Neuron (in vitro differentiated cells): ENCODE measurements at regions not wholly inside any gene's neighbourhood (a gene's known extent, or its start where the extent isn't known, plus 50 kb on each side); places are given as distances from the start of the nearest gene placed in this dataset.
"Not testable (repeated sequence)": the region's sequence is repeated elsewhere in the genome, so short reads cannot be mapped to it uniquely, and the experiment has no call there.

Source experiments
- H2AFZ ChIP-seq: one replicate; pipeline ENCODE4 v1.6.1; 2013; ENCODE audit warnings: low read depth, mild to moderate bottlenecking, inconsistent platforms, low read length, moderate library complexity
- H3K27me3 ChIP-seq: one replicate; pipeline ENCODE4 v1.6.1; 2013; ENCODE audit warnings: low read length; ENCODE audit not compliant: insufficient read depth
- H3K36me3 ChIP-seq: one replicate; pipeline ENCODE4 v1.6.1; 2013; ENCODE audit warnings: low read length; ENCODE audit not compliant: insufficient read depth
- H3K4me1 ChIP-seq: one replicate; pipeline ENCODE4 v1.6.1; 2013; ENCODE audit warnings: low read length; ENCODE audit not compliant: insufficient read depth
- H3K4me3 ChIP-seq: 2 replicates; pipeline ENCODE4 v1.5.1; 2013; ENCODE audit warnings: mild to moderate bottlenecking, low read length, moderate library complexity
- H3K9me3 ChIP-seq: one replicate; pipeline ENCODE4 v1.6.1; 2013; ENCODE audit warnings: low read length

DNA sequence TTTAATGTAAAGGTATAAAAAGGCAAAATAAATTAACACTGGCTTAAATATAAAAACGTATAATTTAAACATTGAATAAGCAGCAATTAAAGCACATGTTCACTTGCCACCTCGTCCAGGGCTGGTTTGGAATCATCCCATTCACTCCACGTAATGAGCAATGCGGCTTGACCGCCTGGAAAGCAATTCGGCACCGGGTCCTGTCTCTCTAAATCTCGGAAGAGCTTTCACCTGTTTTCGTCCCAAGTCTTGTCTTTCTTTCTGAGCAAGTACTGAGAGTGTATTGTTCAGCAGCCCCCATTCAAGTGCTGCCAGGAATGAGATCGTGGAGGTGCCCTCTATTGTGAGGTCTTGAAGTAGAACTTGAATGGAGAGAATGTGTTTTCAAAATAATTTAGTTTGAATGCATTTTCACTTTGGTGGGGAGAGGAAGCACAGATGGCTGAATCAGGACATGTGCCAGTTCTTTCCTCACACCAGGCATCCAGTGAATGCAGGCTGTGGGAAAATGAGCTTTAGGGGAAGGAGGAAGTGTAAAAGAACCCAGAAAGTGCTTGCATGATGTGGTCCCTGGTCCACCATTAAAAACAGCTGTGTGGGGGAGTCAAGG lies 515.2 kb downstream of the REEP3 start:
- Histone ChIP-seq H3K4me1 (peaks cover 3% of the 10 kb centered on the region), H3K9me3 (no peaks in the 10 kb centered on the region), H3K27me3 (no peaks in the 10 kb centered on the region), H3K36me3 (no peaks in the 10 kb centered on the region), H2AFZ (no peak overlapping the region), H3K4me3 (no peak overlapping the region)

DNA sequence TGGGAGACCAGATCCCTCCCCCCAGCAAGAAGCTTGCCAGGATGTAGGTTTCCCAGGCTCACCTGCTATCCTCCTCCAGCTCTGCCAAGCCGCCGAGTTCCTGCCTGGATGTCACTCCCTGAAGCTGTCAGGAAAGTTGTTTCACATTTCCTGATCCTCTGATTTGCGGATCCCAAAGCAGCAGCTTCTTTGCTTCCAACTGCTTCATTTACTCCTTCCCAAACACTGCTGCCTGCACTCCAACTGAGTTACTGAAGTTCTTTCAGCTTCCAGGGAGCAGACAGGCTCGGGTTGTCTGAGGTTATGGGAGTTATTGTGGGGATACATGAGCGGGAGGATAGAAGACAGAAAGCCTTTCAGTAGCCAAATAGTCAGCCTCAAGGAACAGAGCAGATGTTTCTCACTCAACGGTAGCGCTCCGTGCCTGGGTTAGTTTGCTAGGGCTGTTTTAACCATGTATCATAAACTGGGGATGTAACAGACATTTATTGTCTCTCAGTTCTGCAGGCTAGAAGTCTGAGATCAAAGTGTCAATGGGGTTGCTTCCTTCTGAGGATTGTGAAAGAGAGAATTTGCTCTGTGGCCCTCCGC lies 516.0 kb downstream of the REEP3 start:
- Histone ChIP-seq H3K4me1 (peaks cover 3% of the 10 kb centered on the region), H2AFZ (no peak overlapping the region), H3K27me3 (no peaks in the 10 kb centered on the region), H3K4me3 (no peak overlapping the region), H3K36me3 (no peaks in the 10 kb centered on the region), H3K9me3 (no peaks in the 10 kb centered on the region)

DNA sequence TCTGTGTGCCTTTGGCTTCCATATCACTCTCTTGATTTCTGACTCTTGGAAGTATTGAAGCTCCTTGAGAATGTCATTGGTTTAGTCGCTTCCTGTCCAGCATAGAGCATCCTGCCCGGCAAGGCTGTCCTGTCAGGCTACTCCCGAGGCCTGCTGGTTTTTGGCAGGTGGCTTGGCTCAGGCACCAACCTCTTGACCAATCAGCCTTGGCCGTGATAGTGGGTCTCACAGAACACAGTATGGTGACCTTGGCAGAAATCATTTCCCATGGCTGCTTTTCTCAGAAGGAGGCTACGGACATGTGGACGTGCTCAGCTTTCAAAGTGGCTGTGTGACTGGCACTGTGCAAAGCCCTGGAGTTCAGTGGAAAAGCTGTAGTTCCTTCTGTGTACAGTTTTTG lies 516.9 kb downstream of the REEP3 start:
- Histone ChIP-seq H3K4me3 (no peak overlapping the region), H3K4me1 (peaks cover 3% of the 10 kb centered on the region), H3K27me3 (no peaks in the 10 kb centered on the region), H2AFZ (no peak overlapping the region), H3K9me3 (no peaks in the 10 kb centered on the region), H3K36me3 (no peaks in the 10 kb centered on the region)

DNA sequence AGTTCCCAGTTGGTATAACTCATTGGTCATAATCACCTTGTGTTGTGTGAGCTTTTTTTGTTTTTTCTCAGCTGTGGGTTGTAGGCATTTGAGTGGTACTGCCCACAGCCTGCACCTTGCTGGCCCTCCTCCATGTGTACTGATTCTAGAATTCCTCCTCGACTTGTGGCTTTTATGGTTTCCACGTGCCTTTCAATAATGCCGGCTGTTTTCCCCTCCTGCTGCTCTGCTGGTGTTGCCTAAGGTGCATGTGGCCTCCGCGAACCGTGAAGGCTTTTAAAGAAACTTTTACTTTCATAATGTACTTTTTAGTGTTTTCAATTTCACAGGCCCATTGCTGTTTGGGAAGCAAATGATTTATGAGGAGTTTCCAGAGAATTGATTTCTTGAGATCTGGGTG lies 518.0 kb downstream of the REEP3 start:
- H3K27me3 ChIP-seq: no peaks in the 10 kb centered on the region
- no peak overlapping the region for H2AFZ ChIP-seq
- H3K9me3 ChIP-seq: no peaks in the 10 kb centered on the region
- H3K4me1 ChIP-seq: peaks cover 3% of the 10 kb centered on the region
- no peaks in the 10 kb centered on the region for H3K36me3 ChIP-seq
- no peak overlapping the region for H3K4me3 ChIP-seq

DNA sequence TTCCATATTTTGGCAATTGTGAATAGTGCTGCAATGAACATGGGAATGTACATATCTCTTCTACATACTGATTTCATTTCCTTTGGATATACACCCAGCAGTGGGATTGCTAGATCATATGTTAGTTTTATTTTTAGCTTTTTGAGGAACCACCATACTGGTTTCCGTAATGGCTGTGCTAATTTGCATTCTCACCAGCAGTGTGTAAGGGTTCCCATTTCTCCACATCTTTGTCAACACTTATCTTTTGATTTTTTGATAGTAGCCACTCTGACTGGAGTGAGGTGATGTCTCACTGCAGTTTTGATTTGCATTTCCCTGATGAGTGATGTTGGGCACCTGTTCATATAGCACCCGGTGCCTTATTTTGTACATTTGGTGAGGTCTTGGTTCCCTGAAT lies 519.6 kb downstream of the REEP3 start:
- Histone ChIP-seq H3K27me3 (no peaks in the 10 kb centered on the region), H3K4me3 (no peak overlapping the region), H3K36me3 (no peaks in the 10 kb centered on the region), H2AFZ (no peak overlapping the region), H3K9me3 (no peaks in the 10 kb centered on the region), H3K4me1 (peaks cover 3% of the 10 kb centered on the region)

DNA sequence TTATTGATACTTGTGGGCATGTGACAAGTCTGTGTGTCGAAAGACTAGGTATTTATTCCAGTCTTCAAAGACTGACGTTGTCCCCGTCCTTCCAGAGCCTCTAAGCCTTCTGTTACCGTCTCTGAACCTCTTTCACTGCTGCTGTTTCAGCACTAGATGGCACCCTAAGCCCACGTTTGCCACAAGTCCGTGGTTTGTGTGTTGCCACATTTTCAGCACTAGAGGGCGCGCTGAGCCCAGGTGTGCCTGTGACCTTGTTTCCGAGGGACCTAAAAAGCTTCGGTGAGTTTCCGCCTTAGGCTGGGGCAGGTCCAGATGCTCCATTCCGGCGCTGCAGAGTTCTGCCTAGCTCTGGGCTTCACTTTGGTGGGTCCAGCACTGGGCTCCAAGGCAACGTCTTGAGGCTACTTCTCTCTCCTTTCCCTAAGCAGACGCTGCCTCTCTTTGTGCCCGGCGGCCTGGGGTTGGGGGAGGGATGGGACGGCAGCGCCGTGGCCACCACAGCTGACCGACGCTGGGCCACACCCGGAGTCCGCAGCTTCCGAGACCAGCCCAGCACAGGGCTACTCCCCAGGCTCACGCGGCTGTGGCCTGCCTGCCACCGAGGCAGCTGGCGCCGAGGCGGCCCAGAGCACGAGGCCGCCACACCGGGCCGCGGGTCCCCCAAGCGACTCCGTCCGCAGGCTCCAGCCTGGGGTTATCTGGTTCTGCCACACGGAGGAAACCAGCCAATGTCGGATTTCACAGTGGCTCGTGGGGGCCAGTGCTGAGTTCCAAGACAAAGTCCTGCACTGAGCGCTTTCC lies 520.2 kb downstream of the REEP3 start:
- no peaks in the 10 kb centered on the region for H3K27me3 ChIP-seq

DNA sequence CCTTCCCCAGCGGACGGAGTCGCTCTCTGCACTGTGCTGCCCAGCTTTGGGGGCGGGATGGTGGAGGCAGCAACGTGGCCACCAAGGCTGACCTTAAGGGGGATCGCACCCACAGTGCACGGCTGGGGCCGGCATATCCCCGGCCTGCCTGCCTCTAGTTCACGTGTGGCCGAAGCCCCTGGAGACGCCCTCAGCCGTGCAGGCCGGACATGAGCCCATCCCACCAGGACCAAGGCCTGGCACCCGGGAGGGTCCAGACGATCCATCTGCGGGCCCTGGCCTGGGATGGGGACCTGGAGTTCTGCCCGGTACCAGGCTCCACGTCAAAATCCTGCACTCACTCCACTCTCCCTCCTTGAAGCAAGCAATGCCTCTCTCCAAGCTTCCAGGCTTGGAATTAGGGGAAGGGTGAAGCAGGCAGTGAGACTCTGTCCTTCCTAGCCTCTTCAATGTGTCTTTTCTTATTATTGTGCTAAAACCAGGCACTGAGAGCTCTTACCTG lies 520.8 kb downstream of the REEP3 start:
- no peaks in the 10 kb centered on the region for H3K9me3 ChIP-seq
- H3K4me3 ChIP-seq: no peak overlapping the region
- no peaks in the 10 kb centered on the region for H3K4me1 ChIP-seq
- no peaks in the 10 kb centered on the region for H3K27me3 ChIP-seq
- H2AFZ ChIP-seq: no peak overlapping the region
- H3K36me3 ChIP-seq: no peaks in the 10 kb centered on the region

More for the DNA sequence above, 520.2 kb downstream of the REEP3 start:
- no peak overlapping the region for H2AFZ ChIP-seq
- H3K4me3 ChIP-seq: no peak overlapping the region
- H3K4me1 ChIP-seq: peaks cover 3% of the 10 kb centered on the region
- no peaks in the 10 kb centered on the region for H3K9me3 ChIP-seq
- no peaks in the 10 kb centered on the region for H3K36me3 ChIP-seq

DNA sequence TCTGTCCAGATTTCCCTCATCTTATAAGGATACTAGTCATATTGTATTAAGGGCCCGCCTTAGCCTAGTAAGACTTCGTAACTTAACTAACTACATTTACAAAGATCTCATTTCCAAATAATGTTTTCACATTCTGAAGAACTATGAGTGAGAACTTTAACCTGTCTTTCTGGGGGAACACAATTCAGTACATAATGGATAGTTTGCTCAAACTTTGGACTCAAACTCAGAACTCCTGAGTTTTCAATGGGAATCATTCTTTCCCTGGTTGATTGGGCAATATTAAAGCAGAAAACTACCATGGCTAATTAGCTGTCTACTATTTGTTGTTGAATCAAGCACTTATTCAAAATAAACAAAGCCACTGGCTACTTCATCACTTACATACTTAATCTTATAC lies 522.9 kb downstream of the REEP3 start:
- Histone ChIP-seq H3K4me1 (no peaks in the 10 kb centered on the region), H3K9me3 (no peaks in the 10 kb centered on the region), H3K36me3 (no peaks in the 10 kb centered on the region), H3K4me3 (no peak overlapping the region), H3K27me3 (no peaks in the 10 kb centered on the region), H2AFZ (no peak overlapping the region)

DNA sequence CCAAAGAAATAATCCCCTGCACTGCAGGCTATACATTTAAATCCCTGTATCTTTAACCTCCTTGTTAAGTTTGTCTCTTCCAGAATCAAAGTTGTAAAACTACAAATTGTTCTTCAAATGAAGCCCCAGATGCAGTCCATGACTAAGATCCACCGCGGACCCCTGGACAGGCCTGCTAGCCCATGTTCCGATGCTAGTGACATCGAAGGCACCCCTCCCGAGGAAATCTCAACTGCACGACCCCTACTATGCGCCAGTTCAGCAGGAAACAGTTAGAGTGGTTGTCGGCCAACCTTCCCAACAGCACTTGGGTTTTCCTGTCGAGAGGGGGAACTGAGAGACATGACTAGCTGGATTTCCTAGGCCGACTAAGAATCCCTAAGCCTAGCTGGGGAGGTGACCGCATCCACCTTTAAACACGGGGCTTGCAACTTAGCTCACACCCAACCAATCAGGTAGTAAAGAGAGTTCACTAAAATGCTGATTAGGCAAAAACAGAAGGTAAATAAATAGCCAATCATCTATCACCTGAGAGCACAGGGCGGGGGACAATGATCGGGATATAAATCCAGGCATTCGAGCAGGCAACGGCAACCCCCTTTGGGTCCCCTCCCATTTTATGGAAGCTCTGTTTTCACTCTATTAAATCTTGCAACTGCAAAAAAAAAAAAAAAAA lies 523.9 kb downstream of the REEP3 start:
- H3K9me3 ChIP-seq, H2AFZ ChIP-seq, H3K4me1 ChIP-seq, H3K4me3 ChIP-seq, H3K27me3 ChIP-seq, H3K36me3 ChIP-seq: not testable (repeated sequence)

DNA sequence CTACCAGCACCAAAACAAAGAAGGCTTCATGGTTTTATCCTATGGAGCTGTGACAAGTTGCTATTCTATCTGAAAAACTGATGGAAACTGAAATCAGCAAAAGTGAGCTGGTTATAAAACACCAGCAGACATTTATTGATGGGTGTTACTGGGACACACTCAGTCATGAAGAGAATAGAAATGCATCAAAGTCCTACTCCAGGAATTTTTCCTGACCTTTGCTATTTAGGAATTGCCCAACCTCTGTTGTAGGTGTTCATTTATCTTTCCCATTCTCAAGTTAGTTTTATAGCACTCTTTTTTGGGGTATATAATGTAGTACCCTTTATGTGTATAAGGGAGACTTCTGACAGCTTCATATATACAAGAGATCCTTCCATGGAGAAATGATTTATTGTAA lies 533.2 kb downstream of the REEP3 start:
- Histone ChIP-seq H3K27me3 (no peaks in the 10 kb centered on the region), H3K36me3 (no peaks in the 10 kb centered on the region), H2AFZ (no peak overlapping the region), H3K9me3 (no peaks in the 10 kb centered on the region), H3K4me1 (peaks cover 3% of the 10 kb centered on the region), H3K4me3 (no peak overlapping the region)

DNA sequence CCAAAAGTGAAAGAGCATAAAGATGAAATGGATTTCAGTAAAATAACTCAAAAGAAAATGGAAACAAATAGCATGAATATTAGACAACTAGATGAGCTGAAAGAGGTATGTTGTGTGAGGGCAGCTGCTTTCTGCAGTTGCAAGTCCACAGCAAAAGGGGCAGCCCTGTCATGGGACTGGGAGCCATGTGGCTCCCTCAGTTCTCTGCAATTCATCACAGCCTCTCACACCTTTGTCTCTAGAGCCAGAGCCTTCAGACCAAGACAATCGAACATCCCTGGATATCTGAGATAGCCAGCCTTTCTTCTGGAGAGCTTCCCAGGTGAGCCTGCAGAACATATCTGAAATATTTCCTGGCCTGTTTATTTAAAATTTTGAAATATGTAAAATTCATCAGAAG lies 538.7 kb downstream of the REEP3 start:
- Histone ChIP-seq H3K9me3 (no peaks in the 10 kb centered on the region), H3K27me3 (no peaks in the 10 kb centered on the region), H3K36me3 (no peaks in the 10 kb centered on the region), H3K4me1 (no peaks in the 10 kb centered on the region), H3K4me3 (no peak overlapping the region), H2AFZ (no peak overlapping the region)

DNA sequence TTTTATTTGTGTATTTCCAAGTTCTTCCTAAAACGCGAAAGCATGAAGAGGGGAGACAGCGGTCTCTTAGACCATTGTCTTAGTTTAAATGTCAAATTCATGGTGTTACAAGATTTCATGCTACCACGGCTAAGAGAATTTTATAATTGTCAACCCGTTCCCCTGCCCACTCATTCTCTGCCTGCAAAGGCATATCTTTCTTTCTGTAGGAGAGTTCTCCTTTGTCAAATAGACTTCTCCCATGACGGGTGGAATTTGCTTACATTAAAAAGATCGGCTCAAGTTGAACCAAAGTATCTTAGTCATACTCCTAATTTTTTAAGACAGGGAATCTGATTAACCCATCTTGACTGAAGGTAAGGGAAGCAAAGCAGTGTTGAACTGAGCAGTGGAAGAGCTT lies 539.2 kb downstream of the REEP3 start:
- H3K4me1 ChIP-seq: no peaks in the 10 kb centered on the region
- no peaks in the 10 kb centered on the region for H3K27me3 ChIP-seq
- H3K4me3 ChIP-seq: no peak overlapping the region
- H3K36me3 ChIP-seq: no peaks in the 10 kb centered on the region
- no peak overlapping the region for H2AFZ ChIP-seq
- H3K9me3 ChIP-seq: no peaks in the 10 kb centered on the region

DNA sequence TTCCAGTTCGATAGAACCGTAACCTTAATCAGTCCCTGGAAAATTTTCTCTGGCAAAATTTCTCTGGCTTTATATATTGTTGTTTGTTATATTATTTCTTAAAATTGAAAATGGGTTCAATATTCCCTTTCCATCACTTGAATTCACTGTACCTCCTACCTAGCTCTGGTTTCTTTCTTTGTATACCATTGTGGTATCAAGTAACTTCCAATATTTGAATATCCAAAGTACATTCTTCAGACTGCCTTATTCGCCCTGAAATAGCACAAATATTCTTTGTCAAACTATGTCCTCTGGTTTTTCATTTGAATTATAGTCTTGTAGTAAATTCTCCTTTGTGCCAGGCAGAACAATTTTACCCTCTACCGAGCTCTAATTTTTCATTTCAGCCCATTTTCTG lies 541.6 kb downstream of the REEP3 start:
- Histone ChIP-seq H3K9me3 (no peaks in the 10 kb centered on the region), H3K4me3 (no peak overlapping the region), H3K36me3 (no peaks in the 10 kb centered on the region), H3K4me1 (no peaks in the 10 kb centered on the region), H3K27me3 (no peaks in the 10 kb centered on the region), H2AFZ (no peak overlapping the region)
